OCI-LY3 (cell line): ENCODE measurements at regions not wholly inside any gene's neighbourhood (a gene's known extent, or its start where the extent isn't known, plus 50 kb on each side); places are given as distances from the start of the nearest gene placed in this dataset.

Source experiments
- H2AFZ ChIP-seq: fragments of 200-600, 300-600 bp; shearing (Covaris generic); 2 replicates; pipeline ENCODE4 v1.6.0; 2014; ENCODE audit warnings: antibody characterized with exemption, low read depth, low read length
- H3K27ac ChIP-seq: fragments of 200-600, 300-600 bp; sonication (generic); 2 replicates; pipeline ENCODE4 v1.5.1; 2014; ENCODE audit warnings: mild to moderate bottlenecking, low read length, moderate library complexity, mixed read lengths
- H3K27me3 ChIP-seq: fragments of 200-600, 300-600 bp; sonication (generic); 2 replicates; pipeline ENCODE4 v1.6.1; 2014; ENCODE audit warnings: low read depth, low read length, mixed read lengths
- H3K36me3 ChIP-seq: fragments of 200-600, 300-600 bp; sonication (generic); replicated peaks from 2 replicates; pipeline ENCODE3; 2014; ENCODE audit warnings: low read depth, low read length, mixed read lengths
- H3K4me1 ChIP-seq: fragments of 300-600, 200-600 bp; sonication (generic); 2 replicates; pipeline ENCODE4 v1.6.1; 2014; ENCODE audit warnings: low read length, mixed read lengths
- H3K4me2 ChIP-seq: fragments of 200-600, 300-600 bp; sonication (generic); 2 replicates; pipeline ENCODE4 v1.6.1; 2014; ENCODE audit warnings: low read length, mixed read lengths
- H3K4me3 ChIP-seq: fragments of 300-600, 200-600 bp; sonication (generic); 2 replicates; pipeline ENCODE4 v1.5.1; 2014; ENCODE audit warnings: antibody characterized with exemption, mild to moderate bottlenecking, low read length, moderate library complexity
- H3K79me2 ChIP-seq: fragments of 300-600, 200-600 bp; shearing (Covaris generic); 2 replicates; pipeline ENCODE4 v1.6.1; 2014; ENCODE audit warnings: mild to moderate bottlenecking, low read length, mixed read lengths
- H3K9ac ChIP-seq: fragments of 300-600, 200-600 bp; shearing (Covaris generic); 2 replicates; pipeline ENCODE4 v1.6.0; 2014; ENCODE audit warnings: mild to moderate bottlenecking, low read length, moderate library complexity
- H3K9me3 ChIP-seq: fragments of 200-600, 300-600 bp; shearing (Covaris generic); 2 replicates; pipeline ENCODE4 v1.6.1; 2014; ENCODE audit warnings: low read length, mixed read lengths; ENCODE audit not compliant: insufficient read depth
- H4K20me1 ChIP-seq: fragments of 200-600, 300-600 bp; sonication (generic); 2 replicates; pipeline ENCODE4 v1.6.1; 2016; ENCODE audit warnings: low read length, mixed read lengths; ENCODE audit not compliant: insufficient read depth
- CTCF ChIP-seq: fragments of 200-600, 300-600 bp; sonication (generic); IDR thresholded peaks from 2 replicates; pipeline ENCODE4 v1.5.1; 2014; ENCODE audit warnings: antibody characterized with exemption, low read length, low read depth
- EZH2phosphoT487 ChIP-seq: fragments of 200-600 bp; shearing (Covaris generic); IDR thresholded peaks from 2 replicates; pipeline ENCODE4 v1.6.1; 2018; ENCODE audit warnings: antibody characterized with exemption, mixed run types, low read depth

GRCh38 chr9:22922222-22922621 lies 475.6 kb downstream of the DMRTA1 start:
- H3K4me3 ChIP-seq: peak overlapping the region; percentile 11; the same call in 1 of the 2 replicates
- H3K4me1 ChIP-seq: peaks cover 65% of the 10 kb centered on the region
- no peaks in the 10 kb centered on the region for H3K27me3 ChIP-seq
- H3K79me2 ChIP-seq: no peaks in the 10 kb centered on the region
- H3K36me3 ChIP-seq: peaks cover 10% of the 10 kb centered on the region
- peak overlapping the region; percentile 57 for H3K4me2 ChIP-seq
- peak overlapping the region; percentile 55 for H2AFZ ChIP-seq
- TF ChIP-seq EZH2phosphoT487 (no peak), CTCF (no peak)
- no peaks in the 10 kb centered on the region for H4K20me1 ChIP-seq
- H3K27ac ChIP-seq: peak overlapping the region; percentile 86
- peaks cover 5% of the 10 kb centered on the region; the same call in 1 of the 2 replicates for H3K9me3 ChIP-seq
- peak overlapping the region; percentile 49; the same call in 1 of the 2 replicates for H3K9ac ChIP-seq

GRCh38 chr9:22954550-22954949 lies 507.9 kb downstream of the DMRTA1 start:
- no peaks in the 10 kb centered on the region for H3K36me3 ChIP-seq
- no peaks in the 10 kb centered on the region for H3K9me3 ChIP-seq
- no peak overlapping the region for H3K4me2 ChIP-seq
- H3K79me2 ChIP-seq: no peaks in the 10 kb centered on the region
- H3K4me3 ChIP-seq: no peak overlapping the region
- H3K9ac ChIP-seq: no peak overlapping the region
- no peak overlapping the region for H2AFZ ChIP-seq
- H3K27me3 ChIP-seq: no peaks in the 10 kb centered on the region
- no peaks in the 10 kb centered on the region for H4K20me1 ChIP-seq
- no peak overlapping the region for H3K27ac ChIP-seq
- H3K4me1 ChIP-seq: peaks cover 8% of the 10 kb centered on the region; the same call in 1 of the 2 replicates
- TF ChIP-seq EZH2phosphoT487 (no peak), CTCF (no peak)

GRCh38 chr9:22954964-22955363 lies 508.3 kb downstream of the DMRTA1 start:
- no peaks in the 10 kb centered on the region for H3K27me3 ChIP-seq
- H2AFZ ChIP-seq: no peak overlapping the region
- no peaks in the 10 kb centered on the region for H3K36me3 ChIP-seq
- no peaks in the 10 kb centered on the region for H3K79me2 ChIP-seq
- H3K9me3 ChIP-seq: no peaks in the 10 kb centered on the region
- H4K20me1 ChIP-seq: no peaks in the 10 kb centered on the region
- TF ChIP-seq CTCF (no peak), EZH2phosphoT487 (no peak)
- H3K4me1 ChIP-seq: peaks cover 8% of the 10 kb centered on the region; the same call in 1 of the 2 replicates
- H3K27ac ChIP-seq: no peak overlapping the region
- H3K4me3 ChIP-seq: no peak overlapping the region
- no peak overlapping the region for H3K9ac ChIP-seq
- H3K4me2 ChIP-seq: no peak overlapping the region

GRCh38 chr9:22969350-22969979 lies 522.8 kb downstream of the DMRTA1 start:
- no peaks in the 10 kb centered on the region for H4K20me1 ChIP-seq
- H3K9ac ChIP-seq: no peak overlapping the region
- no peak overlapping the region for H3K4me2 ChIP-seq
- H3K79me2 ChIP-seq: no peaks in the 10 kb centered on the region
- no peak overlapping the region for H2AFZ ChIP-seq
- H3K4me3 ChIP-seq: no peak overlapping the region
- no peak overlapping the region for H3K27ac ChIP-seq
- no peak for TF ChIP-seq CTCF
- no peak for TF ChIP-seq EZH2phosphoT487
- H3K36me3 ChIP-seq: no peaks in the 10 kb centered on the region
- H3K27me3 ChIP-seq: no peaks in the 10 kb centered on the region
- H3K9me3 ChIP-seq: no peaks in the 10 kb centered on the region
- peaks cover 5% of the 10 kb centered on the region; the same call in 1 of the 2 replicates for H3K4me1 ChIP-seq
